MM.1S (cell line): ENCODE measurements at regions not wholly inside any gene's neighbourhood (a gene's known extent, or its start where the extent isn't known, plus 50 kb on each side); places are given as distances from the start of the nearest gene placed in this dataset.

Source experiments
- DNase-seq: peaks from one replicate; pipeline ENCODE4 v3.0.0-alpha.2; 2015
- H2AFZ ChIP-seq: fragments of 300-600 bp; sonication (generic); 2 replicates; pipeline ENCODE4 v1.6.0; 2016; ENCODE audit warnings: antibody characterized with exemption, low read length
- H3F3A ChIP-seq: fragments of 300-600 bp; sonication (generic); 2 replicates; pipeline ENCODE4 v1.6.1; 2016; ENCODE audit warnings: mild to moderate bottlenecking, antibody characterized with exemption, low read length, moderate library complexity, mixed read lengths; ENCODE audit not compliant: insufficient read depth
- H3K27ac ChIP-seq: fragments of 300-600 bp; sonication (generic); 2 replicates; pipeline ENCODE4 v1.5.1; 2016; ENCODE audit warnings: mild to moderate bottlenecking, low read length
- H3K27me3 ChIP-seq: fragments of 300-600 bp; sonication (generic); replicated peaks from 2 replicates; pipeline ENCODE4 v1.6.0; 2016; ENCODE audit warnings: low read length; ENCODE audit not compliant: insufficient read depth
- H3K36me3 ChIP-seq: fragments of 300-600 bp; sonication (generic); replicated peaks from 2 replicates; pipeline ENCODE4 v1.6.1; 2016; ENCODE audit warnings: mild to moderate bottlenecking, low read length, mixed read lengths; ENCODE audit not compliant: insufficient read depth
- H3K4me1 ChIP-seq: fragments of 300-600 bp; sonication (generic); 2 replicates; pipeline ENCODE4 v1.6.1; 2016; ENCODE audit warnings: low read length, mixed read lengths
- H3K4me2 ChIP-seq: fragments of 300-600 bp; sonication (generic); 2 replicates; pipeline ENCODE4 v1.6.0; 2016; ENCODE audit warnings: low read depth, low read length
- H3K4me3 ChIP-seq: fragments of 300-600 bp; sonication (generic); 2 replicates; pipeline ENCODE4 v1.5.1; 2016; ENCODE audit warnings: low read length, mixed read lengths
- H3K79me2 ChIP-seq: fragments of 300-600 bp; sonication (generic); 2 replicates; pipeline ENCODE4 v1.6.1; 2016; ENCODE audit warnings: mixed run types, low read length, mixed read lengths
- H3K9ac ChIP-seq: fragments of 300-600 bp; sonication (generic); 2 replicates; pipeline ENCODE4 v1.6.1; 2016; ENCODE audit warnings: low read length, mixed read lengths
- H3K9me2 ChIP-seq: fragments of 300-600 bp; sonication (generic); replicated peaks from 2 replicates; pipeline ENCODE4 v1.6.1; 2016; ENCODE audit warnings: mild to moderate bottlenecking, low read length, mixed read lengths; ENCODE audit not compliant: insufficient read depth
- H3K9me3 ChIP-seq: fragments of 300-600 bp; sonication (generic); replicated peaks from 2 replicates; pipeline ENCODE4 v1.6.1; 2016; ENCODE audit warnings: mild to moderate bottlenecking, low read length, mixed read lengths; ENCODE audit not compliant: insufficient read depth
- H4K20me1 ChIP-seq: fragments of 300-600 bp; sonication (generic); 2 replicates; pipeline ENCODE4 v1.6.1; 2016; ENCODE audit warnings: mild to moderate bottlenecking, low read length, moderate library complexity, mixed read lengths; ENCODE audit not compliant: insufficient read depth
- CTCF ChIP-seq: fragments of 300-600 bp; sonication (generic); IDR thresholded peaks from 2 replicates; pipeline ENCODE4 v1.5.1; 2016; ENCODE audit warnings: antibody characterized with exemption, low read length, mixed read lengths
- EZH2 ChIP-seq: fragments of 300-600 bp; sonication (generic); optimal IDR thresholded peaks from 2 replicates; pipeline ENCODE3; 2017; ENCODE audit warnings: low read depth, mild to moderate bottlenecking, antibody characterized with exemption, low read length, mixed read lengths
- EZH2phosphoT487 ChIP-seq: fragments of 300-600 bp; sonication (generic); IDR thresholded peaks from 2 replicates; pipeline ENCODE4 v1.6.1; 2018; ENCODE audit warnings: antibody characterized with exemption, low read length

GRCh38 chr6:78594668-78595066 lies 272.7 kb upstream of the IRAK1BP1 start:
- Histone ChIP-seq H3F3A (no peaks in the 10 kb centered on the region), H3K4me1 (no peaks in the 10 kb centered on the region), H3K79me2 (no peaks in the 10 kb centered on the region), H3K9me3 (no peaks in the 10 kb centered on the region), H2AFZ (no peak overlapping the region), H3K9ac (no peak overlapping the region), H3K27me3 (no peaks in the 10 kb centered on the region), H3K36me3 (no peaks in the 10 kb centered on the region), H4K20me1 (no peaks in the 10 kb centered on the region), H3K9me2 (no peaks in the 10 kb centered on the region), H3K4me2 (no peak overlapping the region), H3K4me3 (no peak overlapping the region), H3K27ac (no peak overlapping the region)
- no peak for DNase-seq
- TF ChIP-seq EZH2 (no peak), EZH2phosphoT487 (no peak), CTCF (no peak)

- no peaks in the 10 kb centered on the region for H3K36me3 ChIP-seq
- H3K4me2 ChIP-seq, result no peak overlapping the region
- TF ChIP-seq EZH2phosphoT487, result no peak
- no peaks in the 10 kb centered on the region for H3K9me2 ChIP-seq
- H3K4me1 ChIP-seq, result no peaks in the 10 kb centered on the region
- H3K27ac ChIP-seq, result no peak overlapping the region
- H3K9ac ChIP-seq, result no peak overlapping the region
- H4K20me1 ChIP-seq, result no peaks in the 10 kb centered on the region
- no peaks in the 10 kb centered on the region for H3K79me2 ChIP-seq
- no peaks in the 10 kb centered on the region for H3F3A ChIP-seq
- DNase-seq, result no peak
- H3K9me3 ChIP-seq, result no peaks in the 10 kb centered on the region
- no peak overlapping the region for H3K4me3 ChIP-seq
- no peak overlapping the region for H2AFZ ChIP-seq
- H3K27me3 ChIP-seq, result no peaks in the 10 kb centered on the region
Measured at GRCh38 chr6:78597966-78598365, 269.4 kb upstream of the IRAK1BP1 start.

- no peaks in the 10 kb centered on the region for H3F3A ChIP-seq
- H2AFZ ChIP-seq, result no peak overlapping the region
- H3K4me1 ChIP-seq, result no peaks in the 10 kb centered on the region
- no peak overlapping the region for H3K4me3 ChIP-seq
- no peak overlapping the region for H3K4me2 ChIP-seq
- no peaks in the 10 kb centered on the region for H3K9me2 ChIP-seq
- no peaks in the 10 kb centered on the region for H3K79me2 ChIP-seq
- no peak overlapping the region for H3K9ac ChIP-seq
- no peaks in the 10 kb centered on the region for H3K27me3 ChIP-seq
- no peak for TF ChIP-seq EZH2phosphoT487
- TF ChIP-seq EZH2, result no peak
- TF ChIP-seq CTCF, result no peak
- no peaks in the 10 kb centered on the region for H3K36me3 ChIP-seq
- no peak for DNase-seq
- no peaks in the 10 kb centered on the region for H3K9me3 ChIP-seq
- no peaks in the 10 kb centered on the region for H4K20me1 ChIP-seq
- H3K27ac ChIP-seq, result no peak overlapping the region
Measured at GRCh38 chr6:78598966-78599365, 268.4 kb upstream of the IRAK1BP1 start.

- no peak for DNase-seq
- no peak overlapping the region for H3K4me2 ChIP-seq
- no peaks in the 10 kb centered on the region for H3K9me3 ChIP-seq
- H3K36me3 ChIP-seq, result no peaks in the 10 kb centered on the region
- H3K9ac ChIP-seq, result no peak overlapping the region
- H2AFZ ChIP-seq, result no peak overlapping the region
- no peaks in the 10 kb centered on the region for H3K9me2 ChIP-seq
- no peaks in the 10 kb centered on the region for H3K79me2 ChIP-seq
- no peaks in the 10 kb centered on the region for H3K4me1 ChIP-seq
- H3K27me3 ChIP-seq, result no peaks in the 10 kb centered on the region
- H4K20me1 ChIP-seq, result no peaks in the 10 kb centered on the region
- H3F3A ChIP-seq, result no peaks in the 10 kb centered on the region
- no peak overlapping the region for H3K4me3 ChIP-seq
- TF ChIP-seq CTCF, result no peak
- TF ChIP-seq EZH2, result no peak
- no peak for TF ChIP-seq EZH2phosphoT487
- H3K27ac ChIP-seq, result no peak overlapping the region
Measured at GRCh38 chr6:78599526-78599925, 267.8 kb upstream of the IRAK1BP1 start.
